Neural crest cell (in vitro differentiated cells): ENCODE measurements at regions not wholly inside any gene's neighbourhood (a gene's known extent, or its start where the extent isn't known, plus 50 kb on each side); places are given as distances from the start of the nearest gene placed in this dataset.

ENCODE experiments used
- DNase-seq: peaks from one replicate; pipeline ENCODE4 v3.0.0; 2021; ENCODE audit warnings: low read depth, mixed read lengths, low spot score
- H3K27ac Mint-ChIP-seq: one replicate; pipeline ENCODE4 v1.8.0; 2021; ENCODE audit warnings: mild to moderate bottlenecking, mixed read lengths; ENCODE audit not compliant: unreplicated experiment
- H3K27me3 Mint-ChIP-seq: 2 replicates; pipeline ENCODE4 v1.8.0; 2021; ENCODE audit warnings: low read depth, mild to moderate bottlenecking, mixed read lengths
- H3K36me3 Mint-ChIP-seq: 2 replicates; pipeline ENCODE4 v1.8.0; 2021; ENCODE audit warnings: low read depth, mild to moderate bottlenecking, mixed read lengths
- H3K4me1 Mint-ChIP-seq: 2 replicates; pipeline ENCODE4 v1.8.0; 2021; ENCODE audit warnings: mixed read lengths
- H3K4me3 Mint-ChIP-seq: one replicate; pipeline ENCODE4 v1.8.0; 2021; ENCODE audit warnings: mild to moderate bottlenecking, mixed read lengths
- H3K9me3 Mint-ChIP-seq: 2 replicates; pipeline ENCODE4 v1.8.0; 2021; ENCODE audit warnings: mixed read lengths
- CTCF ChIP-seq: fragments of 200-600 bp; sonication (generic); conservative IDR thresholded peaks from 2 replicates; pipeline ENCODE4 v1.5.0; 2021; ENCODE audit warnings: antibody characterized with exemption, mild to moderate bottlenecking

GRCh38 chr3:144770915-144771351 lies 799.3 kb downstream of the DIPK2A start:
- H3K4me1 Mint-ChIP-seq, result no peaks in the 10 kb centered on the region
- no peaks in the 10 kb centered on the region for H3K36me3 Mint-ChIP-seq
- no peaks in the 10 kb centered on the region for H3K27me3 Mint-ChIP-seq
- H3K27ac Mint-ChIP-seq, result no peak overlapping the region
- peak; percentile 65 for TF ChIP-seq CTCF
- DNase-seq, result no peak
- H3K4me3 Mint-ChIP-seq, result no peak overlapping the region
- H3K9me3 Mint-ChIP-seq, result no peaks in the 10 kb centered on the region

DNA sequence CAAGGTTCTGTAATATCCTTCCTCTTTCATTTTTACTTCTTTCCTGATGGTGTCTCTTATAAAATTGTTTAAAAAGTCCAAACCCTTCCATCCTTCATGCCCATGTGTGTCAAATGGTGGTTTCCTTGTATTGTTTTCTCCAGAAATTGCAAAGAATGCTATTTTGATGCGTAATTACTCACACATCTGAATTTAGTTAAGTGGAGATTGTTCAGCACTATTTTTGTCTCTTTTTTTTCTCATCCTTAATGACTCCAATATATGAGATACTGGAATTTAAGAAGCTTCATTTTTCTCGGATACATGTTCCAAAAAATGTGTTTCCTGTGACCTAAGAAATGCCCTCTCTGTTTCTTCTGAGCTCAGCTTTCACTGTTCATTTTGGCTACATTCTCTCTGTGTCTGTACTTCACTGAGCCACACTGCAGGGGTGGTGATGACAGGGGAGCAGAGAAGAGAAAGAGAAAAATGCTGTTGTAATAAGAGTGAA lies 799.8 kb downstream of the DIPK2A start:
- Mint-ChIP-seq H3K4me1 (no peaks in the 10 kb centered on the region), H3K27ac (no peak overlapping the region), H3K36me3 (no peaks in the 10 kb centered on the region), H3K27me3 (no peaks in the 10 kb centered on the region), H3K9me3 (no peaks in the 10 kb centered on the region), H3K4me3 (no peak overlapping the region)
- DNase-seq, result no peak
- no peak for TF ChIP-seq CTCF

DNA sequence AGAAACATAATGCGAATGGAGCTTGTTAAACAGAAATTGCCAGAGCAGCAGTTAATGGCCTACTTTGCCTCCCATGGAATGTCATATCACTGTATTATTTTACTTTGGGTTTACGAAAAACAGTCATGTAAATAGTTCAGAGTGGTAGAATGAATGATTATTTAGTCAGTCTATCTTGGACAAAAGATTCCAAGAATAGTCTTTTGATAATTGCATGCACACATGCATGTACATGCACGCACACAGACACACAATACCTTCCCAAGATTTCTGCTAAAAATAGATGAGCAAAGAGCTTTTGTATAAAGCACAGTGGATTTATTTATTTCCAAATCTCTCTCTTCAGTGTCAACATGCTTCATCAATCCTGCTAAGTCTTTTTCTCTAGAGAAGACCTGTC lies 800.7 kb downstream of the DIPK2A start:
- Mint-ChIP-seq H3K4me1 (no peaks in the 10 kb centered on the region), H3K27ac (no peak overlapping the region), H3K36me3 (no peaks in the 10 kb centered on the region), H3K9me3 (no peaks in the 10 kb centered on the region), H3K4me3 (no peak overlapping the region), H3K27me3 (no peaks in the 10 kb centered on the region)
- TF ChIP-seq CTCF, result no peak
- DNase-seq, result no peak

DNA sequence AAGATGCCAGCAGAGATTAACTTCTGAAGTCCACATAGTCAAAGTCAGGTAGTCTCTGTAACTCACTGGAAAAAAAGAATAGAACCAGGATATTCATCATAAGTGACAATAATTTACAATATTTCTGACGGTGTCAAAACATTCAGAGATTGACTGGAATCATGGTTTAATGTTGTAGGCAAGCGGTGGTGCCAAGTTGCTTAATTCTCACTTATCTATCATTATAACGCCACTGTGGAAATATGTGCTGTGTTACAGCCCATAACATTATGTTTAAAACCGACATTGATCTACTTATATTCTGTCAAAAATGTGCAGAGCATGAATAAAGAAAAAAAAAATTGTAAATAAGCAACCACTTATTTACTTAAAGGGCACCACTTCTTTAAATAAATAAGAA lies 801.7 kb downstream of the DIPK2A start:
- no peak overlapping the region for H3K27ac Mint-ChIP-seq
- no peaks in the 10 kb centered on the region for H3K36me3 Mint-ChIP-seq
- no peaks in the 10 kb centered on the region for H3K4me1 Mint-ChIP-seq

GRCh38 chr3:144774897-144775296 lies 803.3 kb downstream of the DIPK2A start:
- Mint-ChIP-seq H3K36me3 (no peaks in the 10 kb centered on the region), H3K4me1 (no peaks in the 10 kb centered on the region), H3K27me3 (no peaks in the 10 kb centered on the region), H3K9me3 (no peaks in the 10 kb centered on the region), H3K4me3 (no peak overlapping the region), H3K27ac (no peak overlapping the region)
- DNase-seq, result no peak
- TF ChIP-seq CTCF, result no peak

More for the DNA sequence above, 801.7 kb downstream of the DIPK2A start:
- Mint-ChIP-seq H3K4me3 (no peak overlapping the region), H3K9me3 (no peaks in the 10 kb centered on the region), H3K27me3 (no peaks in the 10 kb centered on the region)
- no peak for TF ChIP-seq CTCF
- DNase-seq, result no peak

- H3K27me3 Mint-ChIP-seq, result no peaks in the 10 kb centered on the region
These were observed 803.9 kb downstream of the DIPK2A start for GRCh38 chr3:144775551-144775950.

More at GRCh38 chr3:144775551-144775950, 803.9 kb downstream of the DIPK2A start:
- Mint-ChIP-seq H3K27ac (no peak overlapping the region), H3K36me3 (no peaks in the 10 kb centered on the region), H3K4me1 (no peaks in the 10 kb centered on the region), H3K9me3 (no peaks in the 10 kb centered on the region), H3K4me3 (no peak overlapping the region)
- DNase-seq, result no peak
- no peak for TF ChIP-seq CTCF
